Fibroblast of villous mesenchyme (primary cell): ENCODE measurements at regions not wholly inside any gene's neighbourhood (a gene's known extent, or its start where the extent isn't known, plus 50 kb on each side); places are given as distances from the start of the nearest gene placed in this dataset.

ENCODE experiments used
- DNase-seq: peaks from one replicate; pipeline ENCODE4 v3.0.0-alpha.2; 2010; ENCODE audit warnings: low read depth
- H3K4me3 ChIP-seq: 2 replicates; pipeline ENCODE4 v1.5.1; 2011; ENCODE audit warnings: low read depth, mild to moderate bottlenecking, low read length
- CTCF ChIP-seq: IDR thresholded peaks from 2 replicates; pipeline ENCODE4 v1.5.1; 2012; ENCODE audit warnings: low read depth, mild to moderate bottlenecking, low read length; ENCODE audit not compliant: insufficient read depth

- TF ChIP-seq CTCF = no peak
- DNase-seq = no peak
- H3K4me3 ChIP-seq = no peak overlapping the region
Observed at GRCh38 chr10:31754803-31755624, 173.6 kb downstream of the ARHGAP12 start.

DNA sequence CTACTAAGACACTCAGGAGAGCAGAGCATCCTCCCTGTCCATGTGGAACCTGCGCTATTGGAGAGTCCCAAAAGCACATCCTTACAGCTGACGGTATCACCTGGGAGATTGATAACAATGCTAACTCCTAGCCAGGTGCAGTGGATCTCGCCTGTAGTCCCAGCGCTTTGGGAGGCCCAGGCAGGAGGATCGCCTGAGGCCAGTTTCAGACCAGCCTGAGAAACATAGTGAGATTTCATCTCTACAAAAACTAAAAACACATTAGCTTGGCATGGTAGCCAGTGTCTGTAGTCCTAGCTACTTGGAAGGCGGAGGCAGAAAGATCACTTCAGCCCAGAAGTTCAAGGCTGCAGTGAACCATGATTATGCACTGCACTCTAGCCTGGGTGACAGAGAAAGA is 174.9 kb downstream of the ARHGAP12 start:
- TF ChIP-seq CTCF = no peak
- no peak overlapping the region for H3K4me3 ChIP-seq
- no peak for DNase-seq

DNA sequence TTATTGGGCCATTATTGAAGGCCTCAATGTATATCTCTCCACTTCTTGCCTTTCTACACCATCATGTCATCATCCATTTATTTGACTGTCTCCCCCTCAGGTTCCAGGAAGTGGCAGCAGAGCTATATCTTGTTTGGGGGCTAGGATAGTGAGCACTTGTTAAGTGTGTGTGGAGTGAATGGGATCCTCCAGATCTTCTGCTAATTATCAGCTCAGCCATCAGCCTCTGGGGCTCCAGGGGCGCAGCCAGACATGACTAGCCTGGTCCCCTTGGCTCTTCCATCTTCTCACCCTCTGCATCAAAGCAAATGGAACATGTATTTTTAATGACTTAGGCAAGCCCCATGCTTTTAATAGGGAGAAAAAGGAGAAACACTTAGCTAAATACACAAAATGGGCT is 176.5 kb downstream of the ARHGAP12 start:
- no peak for TF ChIP-seq CTCF

GRCh38 chr10:31751738-31752080 is 176.9 kb downstream of the ARHGAP12 start:
- H3K4me3 ChIP-seq = no peak overlapping the region
- TF ChIP-seq CTCF = no peak
- no peak for DNase-seq

More for the DNA sequence above, 176.5 kb downstream of the ARHGAP12 start:
- H3K4me3 ChIP-seq = no peak overlapping the region
- no peak for DNase-seq

DNA sequence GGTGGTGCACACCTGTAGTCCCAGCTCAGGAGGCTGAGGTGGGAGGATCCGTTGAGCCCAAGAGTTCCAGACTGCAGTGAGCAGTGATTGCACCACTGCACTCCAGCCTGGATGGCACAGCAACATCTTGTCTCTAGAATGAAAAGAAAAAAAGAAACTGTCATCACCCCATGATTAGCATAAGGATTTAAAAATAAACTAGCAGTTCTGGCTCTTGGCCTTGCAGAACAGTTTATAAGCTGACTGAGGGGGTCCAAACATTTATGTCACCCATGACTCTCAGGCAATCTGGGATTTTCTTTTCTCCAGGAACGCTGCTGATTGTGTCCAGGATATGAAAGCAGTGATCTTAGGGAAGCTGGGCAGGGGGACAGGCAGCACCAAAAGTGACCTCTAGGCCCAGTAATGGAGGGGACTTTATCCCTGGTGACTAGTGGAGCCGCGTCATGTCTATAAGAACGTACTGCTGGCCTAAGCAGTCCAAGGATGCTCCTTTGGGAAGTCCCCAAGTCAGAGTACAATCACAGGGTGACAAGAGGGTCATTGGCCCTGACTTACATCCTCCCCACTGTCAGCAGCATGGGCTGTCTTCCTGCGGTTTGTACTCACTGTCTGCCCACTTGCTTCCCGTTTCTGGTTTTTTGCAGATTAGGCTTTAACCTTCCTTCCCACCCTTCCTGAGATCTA is 177.4 kb downstream of the ARHGAP12 start:
- no peak for DNase-seq
- H3K4me3 ChIP-seq = no peak overlapping the region
- TF ChIP-seq CTCF = no peak

GRCh38 chr10:31749981-31750840 is 178.4 kb downstream of the ARHGAP12 start:
- DNase-seq = peak; percentile 21
- no peak for TF ChIP-seq CTCF
- H3K4me3 ChIP-seq = no peak overlapping the region
